Endothelial cell (in vitro differentiated cells): ENCODE measurements at regions not wholly inside any gene's neighbourhood (a gene's known extent, or its start where the extent isn't known, plus 50 kb on each side); places are given as distances from the start of the nearest gene placed in this dataset.

Experiments
- DNase-seq: peaks from one replicate; pipeline ENCODE4 v3.0.0; 2021; ENCODE audit warnings: low spot score
- H3K27ac Mint-ChIP-seq: one replicate; pipeline ENCODE4 v1.8.0; 2021; ENCODE audit warnings: mixed read lengths, inconsistent platforms; ENCODE audit not compliant: unreplicated experiment
- H3K27me3 Mint-ChIP-seq: one replicate; pipeline ENCODE4 v1.8.0; 2021; ENCODE audit warnings: mild to moderate bottlenecking, moderate library complexity, mixed read lengths, inconsistent platforms; ENCODE audit not compliant: unreplicated experiment
- H3K36me3 Mint-ChIP-seq: one replicate; pipeline ENCODE4 v1.8.0; 2021; ENCODE audit warnings: mild to moderate bottlenecking, low read depth, mixed read lengths, inconsistent platforms; ENCODE audit not compliant: unreplicated experiment
- H3K4me1 Mint-ChIP-seq: one replicate; pipeline ENCODE4 v1.8.0; 2021; ENCODE audit warnings: mild to moderate bottlenecking, mixed read lengths, inconsistent platforms; ENCODE audit not compliant: unreplicated experiment
- H3K4me3 Mint-ChIP-seq: one replicate; pipeline ENCODE4 v1.8.0; 2021; ENCODE audit warnings: mild to moderate bottlenecking, mixed read lengths, inconsistent platforms; ENCODE audit not compliant: unreplicated experiment
- H3K9me3 Mint-ChIP-seq: one replicate; pipeline ENCODE4 v1.8.0; 2021; ENCODE audit warnings: mixed read lengths, inconsistent platforms; ENCODE audit not compliant: unreplicated experiment
- CTCF ChIP-seq: fragments of 200-600 bp; sonication (generic); IDR thresholded peaks from one replicate; pipeline ENCODE4 v1.5.0; 2021; ENCODE audit warnings: antibody characterized with exemption; ENCODE audit not compliant: unreplicated experiment

- Mint-ChIP-seq H3K27me3 (no peaks in the 10 kb centered on the region), H3K36me3 (no peaks in the 10 kb centered on the region), H3K27ac (no peak overlapping the region), H3K4me1 (peaks cover 2% of the 10 kb centered on the region), H3K9me3 (no peaks in the 10 kb centered on the region), H3K4me3 (no peak overlapping the region)
- TF ChIP-seq CTCF: no peak
- no peak for DNase-seq
Measured at GRCh38 chr12:67370979-67371378, 101.8 kb downstream of the CAND1 start.

GRCh38 chr12:67377021-67377420 lies 107.9 kb downstream of the CAND1 start:
- peaks cover 2% of the 10 kb centered on the region for H3K4me1 Mint-ChIP-seq
- H3K9me3 Mint-ChIP-seq: no peaks in the 10 kb centered on the region
- no peaks in the 10 kb centered on the region for H3K27me3 Mint-ChIP-seq
- no peak for TF ChIP-seq CTCF
- DNase-seq: no peak
- no peak overlapping the region for H3K4me3 Mint-ChIP-seq
- no peak overlapping the region for H3K27ac Mint-ChIP-seq
- no peaks in the 10 kb centered on the region for H3K36me3 Mint-ChIP-seq

GRCh38 chr12:67377541-67377940 lies 108.4 kb downstream of the CAND1 start:
- TF ChIP-seq CTCF: no peak
- H3K9me3 Mint-ChIP-seq: no peaks in the 10 kb centered on the region
- H3K4me3 Mint-ChIP-seq: no peak overlapping the region
- H3K27me3 Mint-ChIP-seq: no peaks in the 10 kb centered on the region
- H3K4me1 Mint-ChIP-seq: peaks cover 2% of the 10 kb centered on the region
- no peak for DNase-seq
- H3K27ac Mint-ChIP-seq: no peak overlapping the region
- no peaks in the 10 kb centered on the region for H3K36me3 Mint-ChIP-seq

GRCh38 chr12:67382241-67382871 lies 113.2 kb downstream of the CAND1 start:
- no peak for DNase-seq
- no peaks in the 10 kb centered on the region for H3K36me3 Mint-ChIP-seq
- H3K4me3 Mint-ChIP-seq: no peak overlapping the region
- no peaks in the 10 kb centered on the region for H3K27me3 Mint-ChIP-seq
- H3K4me1 Mint-ChIP-seq: no peaks in the 10 kb centered on the region
- H3K9me3 Mint-ChIP-seq: no peaks in the 10 kb centered on the region
- no peak for TF ChIP-seq CTCF
- H3K27ac Mint-ChIP-seq: no peak overlapping the region

GRCh38 chr12:67386869-67387565 lies 117.9 kb downstream of the CAND1 start:
- H3K27ac Mint-ChIP-seq: no peak overlapping the region
- no peaks in the 10 kb centered on the region for H3K36me3 Mint-ChIP-seq
- H3K4me3 Mint-ChIP-seq: no peak overlapping the region
- H3K27me3 Mint-ChIP-seq: peaks cover 4% of the 10 kb centered on the region
- no peaks in the 10 kb centered on the region for H3K9me3 Mint-ChIP-seq
- peaks cover 4% of the 10 kb centered on the region for H3K4me1 Mint-ChIP-seq
- no peak for DNase-seq
- TF ChIP-seq CTCF: no peak
